ENCODE measurements at regions not wholly inside any gene's neighbourhood (a gene's known extent, or its start where the extent isn't known, plus 50 kb on each side); places are given as distances from the start of the nearest gene placed in this dataset.

GRCh38 chr14:71220462-71220861 lies 313.2 kb downstream of the PCNX1 start:
- TF ChIP-seq CTCF (IDR thresholded peaks at IDR 0.05) = no peak
- TF ChIP-seq POLR2AphosphoS5 (IDR thresholded peaks at IDR 0.05) = no peak
- TF ChIP-seq POLR2A (IDR thresholded peaks at IDR 0.05; ENCODE audit: low read depth) = no peak
- TF ChIP-seq EP300 (IDR thresholded peaks at IDR 0.05) = no peak

All from esophagus muscularis mucosa (tissue), 4 donors.